Liver (tissue), 8 donors: ENCODE measurements at regions not wholly inside any gene's neighbourhood (a gene's known extent, or its start where the extent isn't known, plus 50 kb on each side); places are given as distances from the start of the nearest gene placed in this dataset.

Source experiments
- DNase-seq: peaks from one replicate; pipeline ENCODE4 v3.0.0-alpha.2; 2017; ENCODE audit warnings: low spot score
- H3K27ac ChIP-seq, 2 donors: one replicate each; pipeline ENCODE4 v1.7.0; 2013; ENCODE audit warnings: inconsistent platforms in 2 of 2, low read length in 2 of 2, control low read depth in 1 of 2, low read depth in 1 of 2, mild to moderate bottlenecking in 1 of 2
- H3K27me3 ChIP-seq, 4 donors: one replicate each; pipeline versions ENCODE4 v1.6.1 to v1.7.0; 2013; ENCODE audit warnings: low read length in 3 of 4, inconsistent platforms in 1 of 4, mild to moderate bottlenecking in 1 of 4, moderate library complexity in 1 of 4; ENCODE audit not compliant: control insufficient read depth in 4 of 4, insufficient read depth in 4 of 4
- H3K36me3 ChIP-seq, 4 donors: one replicate each; pipeline versions ENCODE4 v1.6.1 to v1.7.0; 2013; ENCODE audit warnings: low read length in 3 of 4, mild to moderate bottlenecking in 3 of 4, low read depth in 1 of 4, moderate library complexity in 1 of 4; ENCODE audit not compliant: control insufficient read depth in 4 of 4, insufficient read depth in 3 of 4
- H3K4me1 ChIP-seq, 4 donors: one replicate each; pipeline versions ENCODE4 v1.6.1 to v1.7.0; 2013; ENCODE audit warnings: low read length in 3 of 4, mild to moderate bottlenecking in 3 of 4, moderate library complexity in 1 of 4; ENCODE audit not compliant: control insufficient read depth in 4 of 4, insufficient read depth in 4 of 4
- H3K4me3 ChIP-seq, 3 donors: one replicate each; pipeline versions ENCODE4 v1.6.1 to v1.7.0; 2013; ENCODE audit warnings: low read length in 3 of 3, control low read depth in 1 of 3, low read depth in 1 of 3, mild to moderate bottlenecking in 1 of 3
- H3K9ac ChIP-seq, 2 donors: one replicate each; pipeline ENCODE4 v1.7.0; 2013; ENCODE audit warnings: low read length in 2 of 2, mild to moderate bottlenecking in 2 of 2, moderate library complexity in 2 of 2, control low read depth in 1 of 2, low read depth in 1 of 2
- H3K9me3 ChIP-seq, 4 donors: one replicate each; pipeline versions ENCODE4 v1.6.1 to v1.7.0; 2013; ENCODE audit warnings: low read length in 3 of 4; ENCODE audit not compliant: control insufficient read depth in 4 of 4
- EGR1 ChIP-seq, 2 donors: IDR thresholded peaks; 2 replicates each; pipeline ENCODE4 v1.6.1; 2016 to 2018; ENCODE audit warnings: antibody characterized with exemption in 2 of 2, low read depth in 2 of 2
- FOXA1 ChIP-seq: IDR thresholded peaks from 2 replicates; pipeline ENCODE4 v1.6.1; 2016; ENCODE audit warnings: antibody characterized with exemption
- FOXA2 ChIP-seq: IDR thresholded peaks from 2 replicates; pipeline ENCODE4 v1.6.1; 2016; ENCODE audit warnings: antibody characterized with exemption
- GABPA ChIP-seq, 2 donors: IDR thresholded peaks in 1 of 2; conservative IDR thresholded peaks in 1 of 2; 2 replicates each; pipeline ENCODE4 v1.6.1; 2016; ENCODE audit warnings: antibody characterized with exemption in 2 of 2, mild to moderate bottlenecking in 1 of 2, moderate library complexity in 1 of 2
- HNF4A ChIP-seq, 2 donors: conservative IDR thresholded peaks; 2 replicates each; pipeline ENCODE4 v1.6.1; 2016; ENCODE audit warnings: antibody characterized with exemption in 2 of 2, mild to moderate bottlenecking in 2 of 2
- JUND ChIP-seq, 2 donors: IDR thresholded peaks; 2 replicates each; pipeline ENCODE4 v1.6.1; 2016; ENCODE audit warnings: antibody characterized with exemption in 2 of 2
- NR2F2 ChIP-seq: IDR thresholded peaks from 2 replicates; pipeline ENCODE4 v1.6.1; 2016; ENCODE audit warnings: antibody characterized with exemption
- RAD21 ChIP-seq, 2 donors: IDR thresholded peaks; 2 replicates each; pipeline ENCODE4 v1.6.1; 2016; ENCODE audit warnings: antibody characterized with exemption in 2 of 2, mild to moderate bottlenecking in 2 of 2
- RXRA ChIP-seq, 2 donors: IDR thresholded peaks; 2 replicates each; pipeline ENCODE4 v1.6.1; 2017 to 2018; ENCODE audit warnings: antibody characterized with exemption in 2 of 2, mild to moderate bottlenecking in 1 of 2
- SP1 ChIP-seq: IDR thresholded peaks from 2 replicates; pipeline ENCODE4 v1.6.1; 2018; ENCODE audit warnings: antibody characterized with exemption, mild to moderate bottlenecking
- TAF1 ChIP-seq: conservative IDR thresholded peaks from 2 replicates; pipeline ENCODE4 v1.6.1; 2016; ENCODE audit warnings: antibody characterized with exemption, mild to moderate bottlenecking
- WGBS: extraction: QIAGEN DNeasy Blood & Tissue Kit; methylation state at CpG from one replicate; pipeline ENCODE4 v1.1.7; 2013; 5-methylcytosine and 5-hydroxymethylcytosine counted together
- TF ChIP-seq, protein P1 (sequence below): IDR thresholded peaks from 2 replicates; pipeline ENCODE4 v1.6.1; 2016; ENCODE audit warnings: antibody characterized with exemption
- TF ChIP-seq, protein P2 (sequence below): IDR thresholded peaks from 2 replicates; pipeline ENCODE4 v1.6.1; 2016; ENCODE audit warnings: antibody characterized with exemption
- TF ChIP-seq, protein P3 (sequence below): fragments of 150-350 bp; IDR thresholded peaks from 2 replicates; pipeline ENCODE4 v1.5.1; 2017; ENCODE audit warnings: improper control_type of control experiment, low read depth, low read length; ENCODE audit not compliant: missing input control
- TF ChIP-seq, protein P4 (sequence below): IDR thresholded peaks from 2 replicates; pipeline ENCODE4 v1.6.1; 2016; ENCODE audit warnings: antibody characterized with exemption, mild to moderate bottlenecking
- TF ChIP-seq, protein P5 (sequence below): IDR thresholded peaks from 2 replicates; pipeline ENCODE4 v1.6.1; 2016; ENCODE audit warnings: antibody characterized with exemption
- donor health status: healthy.
- donor health status: healthy.
- donor health status: healthy.
- donor health status: healthy.
- donor health status: healthy.

DNA sequence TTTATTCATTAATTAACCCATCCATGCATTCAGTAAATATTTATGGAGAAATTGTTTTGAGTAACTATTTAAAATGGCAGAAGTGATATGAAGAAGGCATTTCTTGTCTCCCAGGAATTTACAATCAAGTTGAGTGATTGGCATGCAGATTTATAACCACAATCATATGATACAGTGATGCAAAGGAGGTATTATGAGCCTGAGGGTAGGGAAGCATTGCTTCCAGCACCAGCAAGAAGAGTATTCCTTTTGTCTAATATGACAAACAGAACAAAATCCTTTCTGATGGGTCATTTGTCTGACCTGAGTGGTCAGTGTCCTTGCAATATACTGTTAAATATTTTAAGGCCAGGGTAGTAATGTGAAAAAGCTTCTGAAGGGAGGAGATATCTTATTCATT lies 244.2 kb upstream of the RGPD4 start:
- Histone ChIP-seq H3K27me3 (no peaks in the 10 kb centered on the region), H3K9me3 (no peaks in the 10 kb centered on the region), H3K27ac (no peak overlapping the region), H3K36me3 (no peaks in the 10 kb centered on the region), H3K4me1 (no peaks in the 10 kb centered on the region), H3K4me3 (no peak overlapping the region), H3K9ac (no peak overlapping the region)
- DNase-seq = no peak
- TF ChIP-seq RXRA (IDR thresholded peaks at IDR 0.05) (no peak), HNF4A (conservative IDR thresholded peaks at IDR 0.05) (no peak), RAD21 (IDR thresholded peaks at IDR 0.05) (no peak), GABPA (IDR thresholded peaks at IDR 0.05 in 1 of 2, conservative IDR thresholded peaks at IDR 0.05 in 1 of 2) (no peak), TAF1 (no peak), NR2F2 (no peak), EGR1 (IDR thresholded peaks at IDR 0.05; ENCODE audit: low read depth in 2 of 2) (no peak)
- TF ChIP-seq, protein P1, sequence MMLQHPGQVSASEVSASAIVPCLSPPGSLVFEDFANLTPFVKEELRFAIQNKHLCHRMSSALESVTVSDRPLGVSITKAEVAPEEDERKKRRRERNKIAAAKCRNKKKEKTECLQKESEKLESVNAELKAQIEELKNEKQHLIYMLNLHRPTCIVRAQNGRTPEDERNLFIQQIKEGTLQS = no peak
- TF ChIP-seq, protein P2, sequence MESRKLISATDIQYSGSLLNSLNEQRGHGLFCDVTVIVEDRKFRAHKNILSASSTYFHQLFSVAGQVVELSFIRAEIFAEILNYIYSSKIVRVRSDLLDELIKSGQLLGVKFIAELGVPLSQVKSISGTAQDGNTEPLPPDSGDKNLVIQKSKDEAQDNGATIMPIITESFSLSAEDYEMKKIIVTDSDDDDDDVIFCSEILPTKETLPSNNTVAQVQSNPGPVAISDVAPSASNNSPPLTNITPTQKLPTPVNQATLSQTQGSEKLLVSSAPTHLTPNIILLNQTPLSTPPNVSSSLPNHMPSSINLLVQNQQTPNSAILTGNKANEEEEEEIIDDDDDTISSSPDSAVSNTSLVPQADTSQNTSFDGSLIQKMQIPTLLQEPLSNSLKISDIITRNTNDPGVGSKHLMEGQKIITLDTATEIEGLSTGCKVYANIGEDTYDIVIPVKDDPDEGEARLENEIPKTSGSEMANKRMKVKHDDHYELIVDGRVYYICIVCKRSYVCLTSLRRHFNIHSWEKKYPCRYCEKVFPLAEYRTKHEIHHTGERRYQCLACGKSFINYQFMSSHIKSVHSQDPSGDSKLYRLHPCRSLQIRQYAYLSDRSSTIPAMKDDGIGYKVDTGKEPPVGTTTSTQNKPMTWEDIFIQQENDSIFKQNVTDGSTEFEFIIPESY = no peak
- TF ChIP-seq, protein P3, sequence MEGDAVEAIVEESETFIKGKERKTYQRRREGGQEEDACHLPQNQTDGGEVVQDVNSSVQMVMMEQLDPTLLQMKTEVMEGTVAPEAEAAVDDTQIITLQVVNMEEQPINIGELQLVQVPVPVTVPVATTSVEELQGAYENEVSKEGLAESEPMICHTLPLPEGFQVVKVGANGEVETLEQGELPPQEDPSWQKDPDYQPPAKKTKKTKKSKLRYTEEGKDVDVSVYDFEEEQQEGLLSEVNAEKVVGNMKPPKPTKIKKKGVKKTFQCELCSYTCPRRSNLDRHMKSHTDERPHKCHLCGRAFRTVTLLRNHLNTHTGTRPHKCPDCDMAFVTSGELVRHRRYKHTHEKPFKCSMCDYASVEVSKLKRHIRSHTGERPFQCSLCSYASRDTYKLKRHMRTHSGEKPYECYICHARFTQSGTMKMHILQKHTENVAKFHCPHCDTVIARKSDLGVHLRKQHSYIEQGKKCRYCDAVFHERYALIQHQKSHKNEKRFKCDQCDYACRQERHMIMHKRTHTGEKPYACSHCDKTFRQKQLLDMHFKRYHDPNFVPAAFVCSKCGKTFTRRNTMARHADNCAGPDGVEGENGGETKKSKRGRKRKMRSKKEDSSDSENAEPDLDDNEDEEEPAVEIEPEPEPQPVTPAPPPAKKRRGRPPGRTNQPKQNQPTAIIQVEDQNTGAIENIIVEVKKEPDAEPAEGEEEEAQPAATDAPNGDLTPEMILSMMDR = no peak
- TF ChIP-seq, protein P4, sequence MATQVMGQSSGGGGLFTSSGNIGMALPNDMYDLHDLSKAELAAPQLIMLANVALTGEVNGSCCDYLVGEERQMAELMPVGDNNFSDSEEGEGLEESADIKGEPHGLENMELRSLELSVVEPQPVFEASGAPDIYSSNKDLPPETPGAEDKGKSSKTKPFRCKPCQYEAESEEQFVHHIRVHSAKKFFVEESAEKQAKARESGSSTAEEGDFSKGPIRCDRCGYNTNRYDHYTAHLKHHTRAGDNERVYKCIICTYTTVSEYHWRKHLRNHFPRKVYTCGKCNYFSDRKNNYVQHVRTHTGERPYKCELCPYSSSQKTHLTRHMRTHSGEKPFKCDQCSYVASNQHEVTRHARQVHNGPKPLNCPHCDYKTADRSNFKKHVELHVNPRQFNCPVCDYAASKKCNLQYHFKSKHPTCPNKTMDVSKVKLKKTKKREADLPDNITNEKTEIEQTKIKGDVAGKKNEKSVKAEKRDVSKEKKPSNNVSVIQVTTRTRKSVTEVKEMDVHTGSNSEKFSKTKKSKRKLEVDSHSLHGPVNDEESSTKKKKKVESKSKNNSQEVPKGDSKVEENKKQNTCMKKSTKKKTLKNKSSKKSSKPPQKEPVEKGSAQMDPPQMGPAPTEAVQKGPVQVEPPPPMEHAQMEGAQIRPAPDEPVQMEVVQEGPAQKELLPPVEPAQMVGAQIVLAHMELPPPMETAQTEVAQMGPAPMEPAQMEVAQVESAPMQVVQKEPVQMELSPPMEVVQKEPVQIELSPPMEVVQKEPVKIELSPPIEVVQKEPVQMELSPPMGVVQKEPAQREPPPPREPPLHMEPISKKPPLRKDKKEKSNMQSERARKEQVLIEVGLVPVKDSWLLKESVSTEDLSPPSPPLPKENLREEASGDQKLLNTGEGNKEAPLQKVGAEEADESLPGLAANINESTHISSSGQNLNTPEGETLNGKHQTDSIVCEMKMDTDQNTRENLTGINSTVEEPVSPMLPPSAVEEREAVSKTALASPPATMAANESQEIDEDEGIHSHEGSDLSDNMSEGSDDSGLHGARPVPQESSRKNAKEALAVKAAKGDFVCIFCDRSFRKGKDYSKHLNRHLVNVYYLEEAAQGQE = no peak

DNA sequence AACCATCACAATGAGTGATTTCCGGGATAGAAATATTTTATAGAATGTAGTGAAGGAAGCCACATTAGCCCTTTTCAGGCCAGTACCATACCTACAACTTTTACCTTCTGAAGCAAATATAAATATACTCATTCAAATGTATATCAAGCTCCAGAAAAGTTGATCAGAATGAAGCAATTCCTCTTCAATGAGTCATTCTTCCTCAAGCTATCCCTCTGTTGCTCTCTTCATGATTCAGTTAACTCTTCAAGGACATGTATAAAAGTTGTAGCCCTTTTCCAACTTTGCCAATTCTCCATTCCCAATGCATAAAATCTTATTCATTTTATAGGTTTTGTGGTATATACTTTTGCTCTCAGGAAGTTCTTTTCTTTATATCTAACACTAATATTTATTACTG lies 242.1 kb upstream of the RGPD4 start:
- no peak overlapping the region for H3K4me3 ChIP-seq
- 88% methylated on average over 1 of the region's 1 CpG for WGBS
- no peaks in the 10 kb centered on the region for H3K4me1 ChIP-seq
- H3K27ac ChIP-seq = no peak overlapping the region
- no peak overlapping the region for H3K9ac ChIP-seq
- H3K27me3 ChIP-seq = no peaks in the 10 kb centered on the region
- no peaks in the 10 kb centered on the region for H3K9me3 ChIP-seq
- H3K36me3 ChIP-seq = no peaks in the 10 kb centered on the region
- DNase-seq = no peak
- TF ChIP-seq, protein P4 = no peak
- TF ChIP-seq, protein P2 = no peak
- TF ChIP-seq SP1 = no peak
- TF ChIP-seq, protein P3 = no peak
- no peak for TF ChIP-seq FOXA2
- TF ChIP-seq, protein P5, sequence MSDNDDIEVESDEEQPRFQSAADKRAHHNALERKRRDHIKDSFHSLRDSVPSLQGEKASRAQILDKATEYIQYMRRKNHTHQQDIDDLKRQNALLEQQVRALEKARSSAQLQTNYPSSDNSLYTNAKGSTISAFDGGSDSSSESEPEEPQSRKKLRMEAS = no peak
- TF ChIP-seq GABPA (IDR thresholded peaks at IDR 0.05 in 1 of 2, conservative IDR thresholded peaks at IDR 0.05 in 1 of 2) = no peak
- TF ChIP-seq JUND (IDR thresholded peaks at IDR 0.05) = no peak
- TF ChIP-seq RXRA (IDR thresholded peaks at IDR 0.05) = no peak
- TF ChIP-seq NR2F2 = no peak
- TF ChIP-seq FOXA1 = no peak
- no peak for TF ChIP-seq RAD21 (IDR thresholded peaks at IDR 0.05)
